Upper lobe of left lung (tissue), 4 donors: ENCODE measurements at regions not wholly inside any gene's neighbourhood (a gene's known extent, or its start where the extent isn't known, plus 50 kb on each side); places are given as distances from the start of the nearest gene placed in this dataset.

ENCODE experiments used
- POLR2A ChIP-seq, 4 donors: fragments of 450-650 bp; IDR thresholded peaks; one replicate each; pipeline ENCODE4 v1.5.1; 2016 to 2017; ENCODE audit warnings: antibody characterized with exemption in 4 of 4, mild to moderate bottlenecking in 2 of 4
- POLR2AphosphoS5 ChIP-seq, 2 donors: sonication (generic); formaldehyde crosslinking; IDR thresholded peaks; one replicate each; pipeline ENCODE4 v1.5.1; 2017; ENCODE audit warnings: antibody characterized with exemption in 2 of 2
- TF ChIP-seq, protein P1 (sequence below), 6 experiments: fragments of 450-650 bp in 4 of 6; fragments of 200-600 bp in 2 of 6; sonication (generic) in 2 of 6; IDR thresholded peaks; one replicate each; pipeline ENCODE4 v1.5.1; 2016 to 2019; ENCODE audit warnings: antibody characterized with exemption in 6 of 6

DNA sequence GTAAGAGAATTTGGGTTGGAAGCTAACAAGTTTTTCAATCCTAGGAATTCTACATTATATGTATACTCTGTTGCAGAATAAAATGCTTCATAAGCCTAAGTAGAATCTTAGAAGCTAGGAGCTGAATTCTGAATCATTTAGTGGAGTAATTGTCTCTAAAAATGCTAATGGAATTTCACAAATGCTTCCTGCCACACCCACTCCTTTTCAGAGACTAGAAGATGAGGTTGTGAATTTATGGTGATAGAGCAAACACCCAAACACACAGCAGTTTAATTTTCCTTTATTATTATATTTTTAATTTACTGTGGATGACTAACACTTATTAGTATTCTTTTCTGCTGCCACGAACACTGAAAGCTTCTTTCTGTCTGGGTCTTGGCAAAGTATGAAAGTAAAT lies 208.0 kb upstream of the PDE4D start:
- TF ChIP-seq, protein P1, sequence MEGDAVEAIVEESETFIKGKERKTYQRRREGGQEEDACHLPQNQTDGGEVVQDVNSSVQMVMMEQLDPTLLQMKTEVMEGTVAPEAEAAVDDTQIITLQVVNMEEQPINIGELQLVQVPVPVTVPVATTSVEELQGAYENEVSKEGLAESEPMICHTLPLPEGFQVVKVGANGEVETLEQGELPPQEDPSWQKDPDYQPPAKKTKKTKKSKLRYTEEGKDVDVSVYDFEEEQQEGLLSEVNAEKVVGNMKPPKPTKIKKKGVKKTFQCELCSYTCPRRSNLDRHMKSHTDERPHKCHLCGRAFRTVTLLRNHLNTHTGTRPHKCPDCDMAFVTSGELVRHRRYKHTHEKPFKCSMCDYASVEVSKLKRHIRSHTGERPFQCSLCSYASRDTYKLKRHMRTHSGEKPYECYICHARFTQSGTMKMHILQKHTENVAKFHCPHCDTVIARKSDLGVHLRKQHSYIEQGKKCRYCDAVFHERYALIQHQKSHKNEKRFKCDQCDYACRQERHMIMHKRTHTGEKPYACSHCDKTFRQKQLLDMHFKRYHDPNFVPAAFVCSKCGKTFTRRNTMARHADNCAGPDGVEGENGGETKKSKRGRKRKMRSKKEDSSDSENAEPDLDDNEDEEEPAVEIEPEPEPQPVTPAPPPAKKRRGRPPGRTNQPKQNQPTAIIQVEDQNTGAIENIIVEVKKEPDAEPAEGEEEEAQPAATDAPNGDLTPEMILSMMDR (IDR thresholded peaks at IDR 0.05) = no peak
- TF ChIP-seq POLR2A (IDR thresholded peaks at IDR 0.05) (no peak), POLR2AphosphoS5 (IDR thresholded peaks at IDR 0.05) (no peak)
